ENCODE measurements at regions not wholly inside any gene's neighbourhood (a gene's known extent, or its start where the extent isn't known, plus 50 kb on each side); places are given as distances from the start of the nearest gene placed in this dataset.

- H3K4me3 ChIP-seq (ENCODE audit: low read depth in 1 of 5, low read length in 5 of 5), result no peak overlapping the region
- no peak overlapping the region for H3K27ac ChIP-seq (ENCODE audit: low read depth, low read length)
- peaks cover 2 to 7% (median 6%) of the 10 kb centered on the region in 5 donors for H3K4me1 ChIP-seq (ENCODE audit: control insufficient read depth in 5 of 5, insufficient read depth in 5 of 5, low read length in 5 of 5)
- no peak overlapping the region for H3K9ac ChIP-seq (ENCODE audit: low read length in 5 of 5)
- H3K27me3 ChIP-seq (ENCODE audit: control insufficient read depth in 5 of 5, insufficient read depth in 4 of 5, low read length in 5 of 5), result no peaks in the 10 kb centered on the region
- peaks cover 0 to 6% (median 0%) of the 10 kb centered on the region in 5 donors for H3K9me3 ChIP-seq (ENCODE audit: control insufficient read depth in 5 of 5, low read length in 5 of 5)
- H3K36me3 ChIP-seq (ENCODE audit: control insufficient read depth in 5 of 5, insufficient read depth in 5 of 5, low read length in 5 of 5), result no peaks in the 10 kb centered on the region
Observed at GRCh38 chr10:4011136-4011812, 226.3 kb upstream of the KLF6 start.

DNA sequence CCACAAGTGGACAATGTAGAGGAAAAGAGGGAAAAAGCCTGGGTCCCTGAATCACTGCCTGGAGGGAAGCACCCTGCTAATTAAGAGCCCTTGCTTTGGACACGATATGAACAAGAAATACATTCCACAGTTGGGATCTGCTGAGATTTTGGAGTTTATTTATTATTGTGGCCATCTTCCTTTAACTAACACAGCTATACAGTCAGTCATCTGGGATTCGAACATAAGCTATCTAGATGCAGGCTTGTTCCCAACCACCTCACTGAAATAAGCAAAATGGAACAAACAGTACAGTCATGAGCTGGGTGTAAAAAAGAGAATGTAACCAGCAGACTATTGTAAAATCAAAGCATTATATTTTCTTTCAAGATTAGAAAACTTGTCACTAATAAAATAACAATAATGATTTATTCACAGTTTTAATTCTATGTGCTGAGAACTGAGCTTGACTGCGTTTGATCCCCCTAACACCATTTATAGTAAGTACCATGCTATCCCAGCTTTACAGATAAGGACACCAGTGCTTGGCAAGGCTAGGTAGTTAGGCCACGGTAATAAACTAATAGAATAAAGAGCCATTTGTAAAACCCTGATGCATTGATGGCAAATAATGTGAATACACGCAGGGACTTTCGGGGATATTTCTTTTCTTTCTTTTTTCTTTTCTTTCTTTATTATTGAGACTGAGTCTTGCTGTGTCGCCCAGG, 223.8 kb upstream of the KLF6 start:
- H3K27ac ChIP-seq (ENCODE audit: low read depth, low read length), result no peak overlapping the region
- no peaks in the 10 kb centered on the region for H3K27me3 ChIP-seq (ENCODE audit: control insufficient read depth in 5 of 5, insufficient read depth in 4 of 5, low read length in 5 of 5)
- H3K9ac ChIP-seq (ENCODE audit: low read length in 5 of 5), result no peak overlapping the region
- H3K36me3 ChIP-seq (ENCODE audit: control insufficient read depth in 5 of 5, insufficient read depth in 5 of 5, low read length in 5 of 5), result no peaks in the 10 kb centered on the region
- no peak overlapping the region for H3K4me3 ChIP-seq (ENCODE audit: low read depth in 1 of 5, low read length in 5 of 5)
- H3K4me1 ChIP-seq (ENCODE audit: control insufficient read depth in 5 of 5, insufficient read depth in 5 of 5, low read length in 5 of 5), result peaks cover 2 to 5% (median 4%) of the 10 kb centered on the region in 5 donors
- H3K9me3 ChIP-seq (ENCODE audit: control insufficient read depth in 5 of 5, low read length in 5 of 5), result peaks cover 0 to 6% (median 0%) of the 10 kb centered on the region in 5 donors

DNA sequence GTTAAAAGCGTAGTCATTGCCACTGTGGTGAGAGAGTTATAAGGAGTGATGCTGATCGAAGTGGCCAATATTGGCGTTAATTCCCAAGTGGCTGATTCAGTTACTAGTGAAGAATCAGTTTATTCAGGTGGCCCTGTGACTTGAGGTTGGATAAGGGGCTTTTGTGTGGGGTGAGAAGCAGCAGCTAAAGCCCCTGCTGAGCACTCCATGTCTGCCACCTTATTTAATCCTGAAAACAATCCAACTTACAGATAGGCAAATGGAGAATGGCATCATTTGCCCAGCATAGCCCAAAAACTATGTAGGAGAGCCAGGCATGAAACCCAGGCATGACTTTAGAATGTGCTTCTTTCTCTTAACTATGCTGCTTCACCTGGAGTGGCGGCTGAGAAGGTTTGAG, 222.8 kb upstream of the KLF6 start:
- Histone ChIP-seq H3K9me3 (ENCODE audit: control insufficient read depth in 5 of 5, low read length in 5 of 5) (peaks cover 0 to 6% (median 0%) of the 10 kb centered on the region in 5 donors), H3K27me3 (ENCODE audit: control insufficient read depth in 5 of 5, insufficient read depth in 4 of 5, low read length in 5 of 5) (no peaks in the 10 kb centered on the region), H3K27ac (ENCODE audit: low read depth, low read length) (no peak overlapping the region), H3K36me3 (ENCODE audit: control insufficient read depth in 5 of 5, insufficient read depth in 5 of 5, low read length in 5 of 5) (no peaks in the 10 kb centered on the region), H3K4me3 (ENCODE audit: low read depth in 1 of 5, low read length in 5 of 5) (no peak overlapping the region), H3K9ac (ENCODE audit: low read length in 5 of 5) (no peak overlapping the region), H3K4me1 (ENCODE audit: control insufficient read depth in 5 of 5, insufficient read depth in 5 of 5, low read length in 5 of 5) (peaks cover 0 to 4% (median 0%) of the 10 kb centered on the region in 5 donors)

DNA sequence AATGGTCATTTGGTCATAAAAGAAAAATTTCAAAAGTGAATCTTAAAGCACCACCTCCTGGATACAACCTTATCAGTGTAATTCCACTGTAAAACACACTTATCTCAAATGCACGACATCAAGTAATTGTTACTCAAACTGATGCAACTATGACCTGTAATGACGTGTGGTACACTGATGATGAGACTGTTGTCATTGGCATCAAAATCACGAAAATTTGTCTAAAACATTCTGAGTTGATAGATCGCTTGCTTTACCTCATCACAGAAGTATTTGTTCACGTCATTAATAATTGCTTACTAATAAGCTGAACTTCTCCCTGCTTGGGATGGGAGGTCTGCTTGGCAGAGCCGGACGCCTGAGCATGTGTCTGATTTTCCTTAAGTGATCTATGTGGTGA, 221.8 kb upstream of the KLF6 start:
- Histone ChIP-seq H3K27me3 (ENCODE audit: control insufficient read depth in 5 of 5, insufficient read depth in 4 of 5, low read length in 5 of 5) (no peaks in the 10 kb centered on the region), H3K9ac (ENCODE audit: low read length in 5 of 5) (no peak overlapping the region), H3K27ac (ENCODE audit: low read depth, low read length) (no peak overlapping the region), H3K4me1 (ENCODE audit: control insufficient read depth in 5 of 5, insufficient read depth in 5 of 5, low read length in 5 of 5) (peaks cover 0 to 4% (median 0%) of the 10 kb centered on the region in 5 donors), H3K36me3 (ENCODE audit: control insufficient read depth in 5 of 5, insufficient read depth in 5 of 5, low read length in 5 of 5) (no peaks in the 10 kb centered on the region), H3K4me3 (ENCODE audit: low read depth in 1 of 5, low read length in 5 of 5) (no peak overlapping the region), H3K9me3 (ENCODE audit: control insufficient read depth in 5 of 5, low read length in 5 of 5) (peaks cover 0 to 6% (median 0%) of the 10 kb centered on the region in 5 donors)

DNA sequence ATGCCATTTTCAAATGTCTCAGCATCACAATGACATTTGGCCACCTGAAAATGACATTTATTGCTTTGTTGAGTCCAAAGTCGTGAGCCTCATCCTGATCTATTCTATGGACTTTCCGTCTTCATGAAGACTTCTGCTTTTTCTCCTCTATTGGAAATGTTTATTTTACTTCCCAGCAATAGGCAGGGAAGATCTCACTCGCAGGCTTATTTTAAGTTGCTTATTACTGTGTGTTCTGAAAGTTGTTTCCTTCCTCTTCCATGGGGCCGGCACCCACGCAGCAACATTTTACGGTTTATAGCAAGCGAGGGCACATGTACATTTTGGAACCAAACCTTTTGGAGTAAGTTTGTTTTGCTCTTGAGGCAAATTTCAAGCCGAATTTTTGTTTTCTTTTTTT, 221.0 kb upstream of the KLF6 start:
- Histone ChIP-seq H3K36me3 (ENCODE audit: control insufficient read depth in 5 of 5, insufficient read depth in 5 of 5, low read length in 5 of 5) (no peaks in the 10 kb centered on the region), H3K4me1 (ENCODE audit: control insufficient read depth in 5 of 5, insufficient read depth in 5 of 5, low read length in 5 of 5) (peaks cover 0 to 4% (median 0%) of the 10 kb centered on the region in 5 donors), H3K9me3 (ENCODE audit: control insufficient read depth in 5 of 5, low read length in 5 of 5) (peaks cover 0 to 6% (median 0%) of the 10 kb centered on the region in 5 donors), H3K27ac (ENCODE audit: low read depth, low read length) (no peak overlapping the region), H3K27me3 (ENCODE audit: control insufficient read depth in 5 of 5, insufficient read depth in 4 of 5, low read length in 5 of 5) (no peaks in the 10 kb centered on the region), H3K4me3 (ENCODE audit: low read depth in 1 of 5, low read length in 5 of 5) (no peak overlapping the region), H3K9ac (ENCODE audit: low read length in 5 of 5) (no peak overlapping the region)

- Histone ChIP-seq H3K36me3 (ENCODE audit: control insufficient read depth in 5 of 5, insufficient read depth in 5 of 5, low read length in 5 of 5) (no peaks in the 10 kb centered on the region), H3K27me3 (ENCODE audit: control insufficient read depth in 5 of 5, insufficient read depth in 4 of 5, low read length in 5 of 5) (no peaks in the 10 kb centered on the region), H3K9me3 (ENCODE audit: control insufficient read depth in 5 of 5, low read length in 5 of 5) (peaks cover 0 to 7% (median 0%) of the 10 kb centered on the region in 5 donors), H3K9ac (ENCODE audit: low read length in 5 of 5) (no peak overlapping the region), H3K27ac (ENCODE audit: low read depth, low read length) (no peak overlapping the region), H3K4me3 (ENCODE audit: low read depth in 1 of 5, low read length in 5 of 5) (no peak overlapping the region), H3K4me1 (ENCODE audit: control insufficient read depth in 5 of 5, insufficient read depth in 5 of 5, low read length in 5 of 5) (peaks cover 0 to 4% (median 0%) of the 10 kb centered on the region in 5 donors)
Observed at GRCh38 chr10:4004990-4005389, 220.0 kb upstream of the KLF6 start.

GRCh38 chr10:4004144-4004543, 219.1 kb upstream of the KLF6 start:
- Histone ChIP-seq H3K36me3 (ENCODE audit: control insufficient read depth in 5 of 5, insufficient read depth in 5 of 5, low read length in 5 of 5) (no peaks in the 10 kb centered on the region), H3K9ac (ENCODE audit: low read length in 5 of 5) (no peak overlapping the region), H3K27ac (ENCODE audit: low read depth, low read length) (no peak overlapping the region), H3K9me3 (ENCODE audit: control insufficient read depth in 5 of 5, low read length in 5 of 5) (peaks cover 0 to 8% (median 0%) of the 10 kb centered on the region in 5 donors), H3K4me3 (ENCODE audit: low read depth in 1 of 5, low read length in 5 of 5) (no peak overlapping the region), H3K4me1 (ENCODE audit: control insufficient read depth in 5 of 5, insufficient read depth in 5 of 5, low read length in 5 of 5) (peaks cover 0 to 4% (median 0%) of the 10 kb centered on the region in 5 donors), H3K27me3 (ENCODE audit: control insufficient read depth in 5 of 5, insufficient read depth in 4 of 5, low read length in 5 of 5) (no peaks in the 10 kb centered on the region)

DNA sequence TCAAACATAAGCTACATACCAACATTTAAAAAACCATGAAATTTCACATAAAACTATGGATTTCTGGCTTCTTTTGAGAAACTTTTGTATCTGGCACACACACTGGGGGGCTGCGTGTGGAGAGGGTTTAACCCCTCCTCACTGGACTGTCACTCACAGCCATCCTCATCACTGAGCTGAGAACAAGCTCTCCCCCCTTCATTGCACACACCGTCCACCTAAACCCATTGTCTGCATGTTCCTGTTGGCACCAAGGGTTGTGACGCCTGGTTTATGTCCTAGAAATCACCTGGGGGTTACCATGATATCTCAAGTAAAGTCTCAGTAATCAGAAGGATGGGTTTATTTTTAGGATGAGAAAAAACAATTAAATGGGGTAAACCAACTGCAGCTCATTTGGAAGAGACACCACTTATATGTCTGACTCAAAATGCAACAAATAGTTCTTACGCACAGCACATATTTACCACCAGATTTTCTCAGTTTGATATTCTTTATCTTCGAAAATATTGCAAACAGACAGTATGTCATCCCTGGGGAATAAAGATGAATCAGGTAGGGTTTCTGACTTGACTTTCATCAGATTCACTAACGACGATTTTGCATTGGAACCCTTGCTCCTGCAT, 218.5 kb upstream of the KLF6 start:
- Histone ChIP-seq H3K36me3 (ENCODE audit: control insufficient read depth in 5 of 5, insufficient read depth in 5 of 5, low read length in 5 of 5) (no peaks in the 10 kb centered on the region), H3K9me3 (ENCODE audit: control insufficient read depth in 5 of 5, low read length in 5 of 5) (peaks cover 0 to 8% (median 0%) of the 10 kb centered on the region in 5 donors), H3K27me3 (ENCODE audit: control insufficient read depth in 5 of 5, insufficient read depth in 4 of 5, low read length in 5 of 5) (no peaks in the 10 kb centered on the region), H3K4me3 (ENCODE audit: low read depth in 1 of 5, low read length in 5 of 5) (no peak overlapping the region), H3K4me1 (ENCODE audit: control insufficient read depth in 5 of 5, insufficient read depth in 5 of 5, low read length in 5 of 5) (peaks cover 0 to 4% (median 0%) of the 10 kb centered on the region in 5 donors), H3K9ac (ENCODE audit: low read length in 5 of 5) (no peak overlapping the region), H3K27ac (ENCODE audit: low read depth, low read length) (no peak overlapping the region)

GRCh38 chr10:4001811-4002210, 216.8 kb upstream of the KLF6 start:
- Histone ChIP-seq H3K36me3 (ENCODE audit: control insufficient read depth in 5 of 5, insufficient read depth in 5 of 5, low read length in 5 of 5) (no peaks in the 10 kb centered on the region), H3K27me3 (ENCODE audit: control insufficient read depth in 5 of 5, insufficient read depth in 4 of 5, low read length in 5 of 5) (no peaks in the 10 kb centered on the region), H3K4me1 (ENCODE audit: control insufficient read depth in 5 of 5, insufficient read depth in 5 of 5, low read length in 5 of 5) (peaks cover 0 to 3% (median 0%) of the 10 kb centered on the region in 5 donors), H3K27ac (ENCODE audit: low read depth, low read length) (no peak overlapping the region), H3K4me3 (ENCODE audit: low read depth in 1 of 5, low read length in 5 of 5) (no peak overlapping the region), H3K9ac (ENCODE audit: low read length in 5 of 5) (no peak overlapping the region), H3K9me3 (ENCODE audit: control insufficient read depth in 5 of 5, low read length in 5 of 5) (peaks cover 0 to 5% (median 0%) of the 10 kb centered on the region in 5 donors)

DNA sequence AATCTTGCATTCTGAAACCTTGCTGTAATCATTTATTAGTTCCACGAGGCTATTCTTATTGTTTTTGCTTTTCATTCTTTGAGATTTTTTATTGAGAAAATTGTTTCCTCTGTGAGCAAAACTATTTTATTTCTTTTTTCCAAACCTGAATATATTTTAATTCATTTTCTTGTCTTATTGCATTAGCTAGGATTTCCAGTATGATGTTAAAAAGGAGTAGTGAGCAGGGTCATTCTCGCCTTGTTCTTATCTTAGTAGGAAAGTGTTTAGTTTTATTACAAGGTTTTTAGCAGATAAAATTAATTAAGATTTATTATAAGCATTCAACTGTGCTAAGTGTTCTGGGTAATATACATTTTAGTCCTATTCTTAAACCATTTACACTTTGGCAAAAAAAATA, 214.6 kb upstream of the KLF6 start:
- Histone ChIP-seq H3K36me3 (ENCODE audit: control insufficient read depth in 5 of 5, insufficient read depth in 5 of 5, low read length in 5 of 5) (no peaks in the 10 kb centered on the region), H3K4me1 (ENCODE audit: control insufficient read depth in 5 of 5, insufficient read depth in 5 of 5, low read length in 5 of 5) (peaks cover 0 to 3% (median 0%) of the 10 kb centered on the region in 5 donors), H3K9ac (ENCODE audit: low read length in 5 of 5) (no peak overlapping the region), H3K27me3 (ENCODE audit: control insufficient read depth in 5 of 5, insufficient read depth in 4 of 5, low read length in 5 of 5) (no peaks in the 10 kb centered on the region), H3K9me3 (ENCODE audit: control insufficient read depth in 5 of 5, low read length in 5 of 5) (peaks cover 0 to 5% (median 0%) of the 10 kb centered on the region in 5 donors), H3K4me3 (ENCODE audit: low read depth in 1 of 5, low read length in 5 of 5) (no peak overlapping the region), H3K27ac (ENCODE audit: low read depth, low read length) (no peak overlapping the region)
